ENCODE measurements at regions not wholly inside any gene's neighbourhood (a gene's known extent, or its start where the extent isn't known, plus 50 kb on each side); places are given as distances from the start of the nearest gene placed in this dataset.

GRCh38 chr16:13392341-13392740 is 490.9 kb downstream of the SHISA9 start:
- no peaks in the 10 kb centered on the region for H3K4me1 ChIP-seq
- ATAC-seq (no peak), DNase-seq (no peak)
- no peaks in the 10 kb centered on the region for H3K27me3 ChIP-seq
- H3K9me3 ChIP-seq, result no peaks in the 10 kb centered on the region
- TF ChIP-seq, protein P1, sequence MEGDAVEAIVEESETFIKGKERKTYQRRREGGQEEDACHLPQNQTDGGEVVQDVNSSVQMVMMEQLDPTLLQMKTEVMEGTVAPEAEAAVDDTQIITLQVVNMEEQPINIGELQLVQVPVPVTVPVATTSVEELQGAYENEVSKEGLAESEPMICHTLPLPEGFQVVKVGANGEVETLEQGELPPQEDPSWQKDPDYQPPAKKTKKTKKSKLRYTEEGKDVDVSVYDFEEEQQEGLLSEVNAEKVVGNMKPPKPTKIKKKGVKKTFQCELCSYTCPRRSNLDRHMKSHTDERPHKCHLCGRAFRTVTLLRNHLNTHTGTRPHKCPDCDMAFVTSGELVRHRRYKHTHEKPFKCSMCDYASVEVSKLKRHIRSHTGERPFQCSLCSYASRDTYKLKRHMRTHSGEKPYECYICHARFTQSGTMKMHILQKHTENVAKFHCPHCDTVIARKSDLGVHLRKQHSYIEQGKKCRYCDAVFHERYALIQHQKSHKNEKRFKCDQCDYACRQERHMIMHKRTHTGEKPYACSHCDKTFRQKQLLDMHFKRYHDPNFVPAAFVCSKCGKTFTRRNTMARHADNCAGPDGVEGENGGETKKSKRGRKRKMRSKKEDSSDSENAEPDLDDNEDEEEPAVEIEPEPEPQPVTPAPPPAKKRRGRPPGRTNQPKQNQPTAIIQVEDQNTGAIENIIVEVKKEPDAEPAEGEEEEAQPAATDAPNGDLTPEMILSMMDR (IDR thresholded peaks at IDR 0.05), result no peak
- H3K4me3 ChIP-seq, result no peak overlapping the region
- no peak overlapping the region for H3K27ac ChIP-seq
- no peaks in the 10 kb centered on the region for H3K36me3 ChIP-seq
- intact Hi-C loops (cut with DNase I), result no loop called here

- DNase-seq (no peak), ATAC-seq (no peak)
- intact Hi-C loops (cut with DNase I), result no loop called here
- Histone ChIP-seq H3K4me3 (no peak overlapping the region), H3K27ac (no peak overlapping the region), H3K27me3 (no peaks in the 10 kb centered on the region), H3K36me3 (no peaks in the 10 kb centered on the region), H3K9me3 (no peaks in the 10 kb centered on the region), H3K4me1 (no peaks in the 10 kb centered on the region)
- TF ChIP-seq, protein P1 (IDR thresholded peaks at IDR 0.05), result no peak
These were observed 492.4 kb downstream of the SHISA9 start for GRCh38 chr16:13393816-13394215.

DNA sequence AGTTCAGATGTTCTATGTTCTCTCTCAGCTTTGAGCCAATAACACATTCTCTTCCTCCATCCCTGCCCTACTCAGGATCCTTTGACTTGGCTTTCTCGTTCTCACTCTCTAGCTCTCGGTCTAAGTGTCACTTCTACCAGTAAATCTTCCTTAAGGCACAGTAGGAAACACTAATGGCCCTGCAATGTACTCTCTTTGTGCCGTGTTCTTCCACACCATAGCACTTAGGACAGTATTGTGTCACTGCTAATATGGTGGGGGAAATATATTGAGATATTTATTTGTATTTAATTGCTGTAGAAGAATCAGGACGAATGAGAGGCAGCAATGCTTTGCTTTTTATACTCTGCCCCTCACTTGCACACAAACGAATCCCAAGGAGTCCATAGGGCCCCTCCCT is 493.1 kb downstream of the SHISA9 start:
- no peaks in the 10 kb centered on the region for H3K27me3 ChIP-seq
- DNase-seq (no peak), ATAC-seq (no peak)
- H3K4me1 ChIP-seq, result no peaks in the 10 kb centered on the region
- no peak overlapping the region for H3K27ac ChIP-seq
- H3K36me3 ChIP-seq, result no peaks in the 10 kb centered on the region
- TF ChIP-seq, protein P1 (IDR thresholded peaks at IDR 0.05), result no peak
- intact Hi-C loops (cut with DNase I), result no loop called here
- no peaks in the 10 kb centered on the region for H3K9me3 ChIP-seq
- H3K4me3 ChIP-seq, result no peak overlapping the region

GRCh38 chr16:13397126-13397525 is 495.7 kb downstream of the SHISA9 start:
- Histone ChIP-seq H3K27ac (no peak overlapping the region), H3K27me3 (no peaks in the 10 kb centered on the region), H3K4me1 (no peaks in the 10 kb centered on the region), H3K9me3 (no peaks in the 10 kb centered on the region), H3K4me3 (no peak overlapping the region), H3K36me3 (no peaks in the 10 kb centered on the region)
- no peak for DNase-seq
- TF ChIP-seq, protein P1 (IDR thresholded peaks at IDR 0.05), result no peak
- no peak for ATAC-seq
- intact Hi-C loops (cut with DNase I), result no loop called here

DNA sequence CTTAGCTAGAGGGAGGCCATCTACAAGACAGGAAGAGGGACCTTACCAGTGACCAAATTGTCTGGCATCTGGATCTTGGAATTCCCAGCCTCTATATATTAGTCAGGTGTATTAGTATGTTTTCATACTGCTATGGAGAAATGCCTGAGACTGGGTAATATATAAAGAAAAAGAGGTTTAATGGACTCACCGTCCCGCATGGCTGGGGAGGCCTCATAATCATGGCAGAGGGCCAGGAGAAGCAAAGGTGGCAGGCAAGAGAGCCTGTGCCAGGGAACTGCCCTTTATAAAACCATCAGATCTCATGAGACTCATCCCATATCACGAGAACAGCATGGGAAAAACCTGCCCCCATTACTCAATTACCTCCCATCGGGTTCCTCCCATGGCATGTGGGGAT is 500.2 kb downstream of the SHISA9 start:
- ATAC-seq (no peak), DNase-seq (no peak)
- no peaks in the 10 kb centered on the region for H3K4me1 ChIP-seq
- intact Hi-C loops (cut with DNase I), result no loop called here
- H3K27ac ChIP-seq, result no peak overlapping the region
- H3K27me3 ChIP-seq, result no peaks in the 10 kb centered on the region
- no peak overlapping the region for H3K4me3 ChIP-seq
- TF ChIP-seq, protein P1 (IDR thresholded peaks at IDR 0.05), result no peak
- no peaks in the 10 kb centered on the region for H3K36me3 ChIP-seq
- H3K9me3 ChIP-seq, result no peaks in the 10 kb centered on the region

DNA sequence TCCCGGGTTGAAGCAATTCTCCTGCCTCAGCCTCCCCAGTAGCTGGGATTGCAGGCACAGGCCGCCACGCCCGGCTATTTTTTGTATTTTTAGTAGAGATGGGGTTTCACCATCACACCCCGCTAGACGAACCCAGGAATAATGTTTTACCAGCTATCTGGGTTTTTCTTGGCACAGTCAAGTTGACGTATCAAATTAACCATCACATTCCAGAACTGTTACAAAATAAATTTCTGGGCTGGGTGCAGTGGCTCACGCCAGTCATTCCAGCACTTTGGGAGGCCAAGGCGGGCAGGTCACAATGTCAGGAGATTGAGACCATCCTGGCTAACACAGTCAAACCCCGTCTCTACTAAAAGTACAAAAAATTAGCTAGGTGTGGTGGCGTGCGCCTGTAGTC is 501.2 kb downstream of the SHISA9 start:
- intact Hi-C loops (cut with DNase I), result no loop called here
- H3K36me3 ChIP-seq, result no peaks in the 10 kb centered on the region
- TF ChIP-seq, protein P1 (IDR thresholded peaks at IDR 0.05), result no peak

More for the DNA sequence above, 501.2 kb downstream of the SHISA9 start:
- ATAC-seq (no peak), DNase-seq (no peak)
- Histone ChIP-seq H3K9me3 (no peaks in the 10 kb centered on the region), H3K4me1 (no peaks in the 10 kb centered on the region), H3K27ac (no peak overlapping the region), H3K4me3 (no peak overlapping the region), H3K27me3 (no peaks in the 10 kb centered on the region)

All from upper lobe of right lung (tissue), 1 donor.